ENCODE measurements at regions not wholly inside any gene's neighbourhood (a gene's known extent, or its start where the extent isn't known, plus 50 kb on each side); places are given as distances from the start of the nearest gene placed in this dataset.

- Histone ChIP-seq H3K9ac (ENCODE audit: low read length) (no peak overlapping the region), H3K9me3 (ENCODE audit: control insufficient read depth, low read length) (no peaks in the 10 kb centered on the region), H3K36me3 (ENCODE audit: control insufficient read depth, insufficient read depth, low read length, severe bottlenecking) (no peaks in the 10 kb centered on the region), H3K4me3 (ENCODE audit: low read length) (no peak overlapping the region), H3K27me3 (replicated peaks; ENCODE audit: control insufficient read depth, insufficient read depth, low read length) (no peaks in the 10 kb centered on the region), H3K4me1 (ENCODE audit: control insufficient read depth, insufficient read depth, low read length) (no peaks in the 10 kb centered on the region)
- DNase-seq (ENCODE audit: low read depth) = no peak
These were observed 559.0 kb upstream of the FTMT start for GRCh38 chr5:121292664-121293063.

- no peak for DNase-seq (ENCODE audit: low read depth)
- Histone ChIP-seq H3K9ac (ENCODE audit: low read length) (no peak overlapping the region), H3K4me3 (ENCODE audit: low read length) (no peak overlapping the region), H3K9me3 (ENCODE audit: control insufficient read depth, low read length) (no peaks in the 10 kb centered on the region), H3K27me3 (replicated peaks; ENCODE audit: control insufficient read depth, insufficient read depth, low read length) (no peaks in the 10 kb centered on the region), H3K36me3 (ENCODE audit: control insufficient read depth, insufficient read depth, low read length, severe bottlenecking) (no peaks in the 10 kb centered on the region), H3K4me1 (ENCODE audit: control insufficient read depth, insufficient read depth, low read length) (no peaks in the 10 kb centered on the region)
These were observed 555.3 kb upstream of the FTMT start for GRCh38 chr5:121296356-121296755.

GRCh38 chr5:121299153-121299552, 552.5 kb upstream of the FTMT start:
- Histone ChIP-seq H3K9me3 (ENCODE audit: control insufficient read depth, low read length) (no peaks in the 10 kb centered on the region), H3K27me3 (replicated peaks; ENCODE audit: control insufficient read depth, insufficient read depth, low read length) (no peaks in the 10 kb centered on the region), H3K4me1 (ENCODE audit: control insufficient read depth, insufficient read depth, low read length) (no peaks in the 10 kb centered on the region), H3K36me3 (ENCODE audit: control insufficient read depth, insufficient read depth, low read length, severe bottlenecking) (no peaks in the 10 kb centered on the region), H3K9ac (ENCODE audit: low read length) (no peak overlapping the region), H3K4me3 (ENCODE audit: low read length) (no peak overlapping the region)
- no peak for DNase-seq (ENCODE audit: low read depth)

- H3K9ac ChIP-seq (ENCODE audit: low read length) = no peak overlapping the region
- H3K36me3 ChIP-seq (ENCODE audit: control insufficient read depth, insufficient read depth, low read length, severe bottlenecking) = no peaks in the 10 kb centered on the region
- H3K4me1 ChIP-seq (ENCODE audit: control insufficient read depth, insufficient read depth, low read length) = no peaks in the 10 kb centered on the region
- no peak for DNase-seq (ENCODE audit: low read depth)
- no peaks in the 10 kb centered on the region for H3K27me3 ChIP-seq (replicated peaks; ENCODE audit: control insufficient read depth, insufficient read depth, low read length)
- no peaks in the 10 kb centered on the region for H3K9me3 ChIP-seq (ENCODE audit: control insufficient read depth, low read length)
- H3K4me3 ChIP-seq (ENCODE audit: low read length) = no peak overlapping the region
These were observed 546.8 kb upstream of the FTMT start for GRCh38 chr5:121304838-121305237.

- Histone ChIP-seq H3K4me3 (ENCODE audit: low read length) (no peak overlapping the region), H3K27me3 (replicated peaks; ENCODE audit: control insufficient read depth, insufficient read depth, low read length) (no peaks in the 10 kb centered on the region), H3K9me3 (ENCODE audit: control insufficient read depth, low read length) (peaks cover 9% of the 10 kb centered on the region), H3K9ac (ENCODE audit: low read length) (no peak overlapping the region), H3K36me3 (ENCODE audit: control insufficient read depth, insufficient read depth, low read length, severe bottlenecking) (no peaks in the 10 kb centered on the region), H3K4me1 (ENCODE audit: control insufficient read depth, insufficient read depth, low read length) (no peaks in the 10 kb centered on the region)
- DNase-seq (ENCODE audit: low read depth) = no peak
These were observed 537.8 kb upstream of the FTMT start for GRCh38 chr5:121313886-121314285.

- Histone ChIP-seq H3K4me3 (ENCODE audit: low read length) (no peak overlapping the region), H3K9ac (ENCODE audit: low read length) (no peak overlapping the region), H3K9me3 (ENCODE audit: control insufficient read depth, low read length) (peaks cover 9% of the 10 kb centered on the region), H3K4me1 (ENCODE audit: control insufficient read depth, insufficient read depth, low read length) (no peaks in the 10 kb centered on the region), H3K27me3 (replicated peaks; ENCODE audit: control insufficient read depth, insufficient read depth, low read length) (no peaks in the 10 kb centered on the region), H3K36me3 (ENCODE audit: control insufficient read depth, insufficient read depth, low read length, severe bottlenecking) (no peaks in the 10 kb centered on the region)
- no peak for DNase-seq (ENCODE audit: low read depth)
These were observed 535.9 kb upstream of the FTMT start for GRCh38 chr5:121315786-121316185.

- H3K4me3 ChIP-seq (ENCODE audit: low read length) = no peak overlapping the region
- H3K27me3 ChIP-seq (replicated peaks; ENCODE audit: control insufficient read depth, insufficient read depth, low read length) = no peaks in the 10 kb centered on the region
- H3K9ac ChIP-seq (ENCODE audit: low read length) = no peak overlapping the region
- no peaks in the 10 kb centered on the region for H3K4me1 ChIP-seq (ENCODE audit: control insufficient read depth, insufficient read depth, low read length)
- no peak for DNase-seq (ENCODE audit: low read depth)
- H3K36me3 ChIP-seq (ENCODE audit: control insufficient read depth, insufficient read depth, low read length, severe bottlenecking) = no peaks in the 10 kb centered on the region
- H3K9me3 ChIP-seq (ENCODE audit: control insufficient read depth, low read length) = peaks cover under 1% of the 10 kb centered on the region
These were observed 532.4 kb upstream of the FTMT start for GRCh38 chr5:121319292-121319691.

GRCh38 chr5:121325930-121326329, 525.8 kb upstream of the FTMT start:
- Histone ChIP-seq H3K36me3 (ENCODE audit: control insufficient read depth, insufficient read depth, low read length, severe bottlenecking) (no peaks in the 10 kb centered on the region), H3K9me3 (ENCODE audit: control insufficient read depth, low read length) (no peaks in the 10 kb centered on the region), H3K4me3 (ENCODE audit: low read length) (no peak overlapping the region), H3K4me1 (ENCODE audit: control insufficient read depth, insufficient read depth, low read length) (no peaks in the 10 kb centered on the region), H3K9ac (ENCODE audit: low read length) (no peak overlapping the region), H3K27me3 (replicated peaks; ENCODE audit: control insufficient read depth, insufficient read depth, low read length) (no peaks in the 10 kb centered on the region)
- peak; percentile 13 for DNase-seq (ENCODE audit: low read depth)

GRCh38 chr5:121350181-121350930, 501.3 kb upstream of the FTMT start:
- Histone ChIP-seq H3K9me3 (ENCODE audit: control insufficient read depth, low read length) (no peaks in the 10 kb centered on the region), H3K4me1 (ENCODE audit: control insufficient read depth, insufficient read depth, low read length) (no peaks in the 10 kb centered on the region), H3K27me3 (replicated peaks; ENCODE audit: control insufficient read depth, insufficient read depth, low read length) (no peaks in the 10 kb centered on the region), H3K9ac (ENCODE audit: low read length) (no peak overlapping the region), H3K4me3 (ENCODE audit: low read length) (no peak overlapping the region), H3K36me3 (ENCODE audit: control insufficient read depth, insufficient read depth, low read length, severe bottlenecking) (no peaks in the 10 kb centered on the region)
- peak; percentile 9 for DNase-seq (ENCODE audit: low read depth)

- H3K27me3 ChIP-seq (replicated peaks; ENCODE audit: control insufficient read depth, insufficient read depth, low read length) = no peaks in the 10 kb centered on the region
- no peaks in the 10 kb centered on the region for H3K9me3 ChIP-seq (ENCODE audit: control insufficient read depth, low read length)
- no peaks in the 10 kb centered on the region for H3K36me3 ChIP-seq (ENCODE audit: control insufficient read depth, insufficient read depth, low read length, severe bottlenecking)
- H3K4me1 ChIP-seq (ENCODE audit: control insufficient read depth, insufficient read depth, low read length) = no peaks in the 10 kb centered on the region
- DNase-seq (ENCODE audit: low read depth) = peak; percentile 81
- no peak overlapping the region for H3K4me3 ChIP-seq (ENCODE audit: low read length)
- H3K9ac ChIP-seq (ENCODE audit: low read length) = no peak overlapping the region
These were observed 485.2 kb upstream of the FTMT start for GRCh38 chr5:121366515-121366914.

- H3K4me1 ChIP-seq (ENCODE audit: control insufficient read depth, insufficient read depth, low read length) = no peaks in the 10 kb centered on the region
- DNase-seq (ENCODE audit: low read depth) = no peak
- no peaks in the 10 kb centered on the region for H3K36me3 ChIP-seq (ENCODE audit: control insufficient read depth, insufficient read depth, low read length, severe bottlenecking)
- no peaks in the 10 kb centered on the region for H3K27me3 ChIP-seq (replicated peaks; ENCODE audit: control insufficient read depth, insufficient read depth, low read length)
- no peak overlapping the region for H3K9ac ChIP-seq (ENCODE audit: low read length)
- no peak overlapping the region for H3K4me3 ChIP-seq (ENCODE audit: low read length)
- H3K9me3 ChIP-seq (ENCODE audit: control insufficient read depth, low read length) = no peaks in the 10 kb centered on the region
These were observed 478.3 kb upstream of the FTMT start for GRCh38 chr5:121373371-121373770.

GRCh38 chr5:121377461-121377860, 474.2 kb upstream of the FTMT start:
- no peaks in the 10 kb centered on the region for H3K9me3 ChIP-seq (ENCODE audit: control insufficient read depth, low read length)
- no peaks in the 10 kb centered on the region for H3K4me1 ChIP-seq (ENCODE audit: control insufficient read depth, insufficient read depth, low read length)
- H3K9ac ChIP-seq (ENCODE audit: low read length) = no peak overlapping the region
- no peaks in the 10 kb centered on the region for H3K36me3 ChIP-seq (ENCODE audit: control insufficient read depth, insufficient read depth, low read length, severe bottlenecking)
- H3K27me3 ChIP-seq (replicated peaks; ENCODE audit: control insufficient read depth, insufficient read depth, low read length) = no peaks in the 10 kb centered on the region
- no peak overlapping the region for H3K4me3 ChIP-seq (ENCODE audit: low read length)
- peak; percentile 18 for DNase-seq (ENCODE audit: low read depth)
